AML-193 (cell line): ENCODE measurements at regions not wholly inside any gene's neighbourhood (a gene's known extent, or its start where the extent isn't known, plus 50 kb on each side); places are given as distances from the start of the nearest gene placed in this dataset.

Experiments used
- DNase-seq, 2 experiments: peaks; one replicate each; lab custom pipeline; 2025; lab: John Stamatoyannopoulos, UW

DNA sequence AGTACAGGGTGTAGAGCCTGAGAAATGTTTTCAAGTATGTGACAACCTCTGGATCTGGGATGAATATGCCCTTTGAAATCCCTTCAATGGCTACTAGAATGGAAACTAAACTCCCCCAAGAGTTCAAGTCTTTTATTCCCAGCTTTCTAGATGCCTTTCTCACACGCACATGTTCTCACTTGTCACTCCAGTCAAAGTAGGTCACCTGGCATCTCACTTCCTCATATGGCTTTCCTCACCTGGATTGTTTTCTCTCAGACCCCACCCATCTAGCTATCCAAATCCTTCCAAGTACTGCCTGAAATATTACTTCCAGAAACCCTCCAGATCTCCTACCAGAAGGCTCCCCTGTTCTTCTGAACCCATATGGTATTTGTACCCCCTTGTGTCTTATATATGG, 615.4 kb upstream of the KLF4 start:
- DNase-seq = no peak

DNA sequence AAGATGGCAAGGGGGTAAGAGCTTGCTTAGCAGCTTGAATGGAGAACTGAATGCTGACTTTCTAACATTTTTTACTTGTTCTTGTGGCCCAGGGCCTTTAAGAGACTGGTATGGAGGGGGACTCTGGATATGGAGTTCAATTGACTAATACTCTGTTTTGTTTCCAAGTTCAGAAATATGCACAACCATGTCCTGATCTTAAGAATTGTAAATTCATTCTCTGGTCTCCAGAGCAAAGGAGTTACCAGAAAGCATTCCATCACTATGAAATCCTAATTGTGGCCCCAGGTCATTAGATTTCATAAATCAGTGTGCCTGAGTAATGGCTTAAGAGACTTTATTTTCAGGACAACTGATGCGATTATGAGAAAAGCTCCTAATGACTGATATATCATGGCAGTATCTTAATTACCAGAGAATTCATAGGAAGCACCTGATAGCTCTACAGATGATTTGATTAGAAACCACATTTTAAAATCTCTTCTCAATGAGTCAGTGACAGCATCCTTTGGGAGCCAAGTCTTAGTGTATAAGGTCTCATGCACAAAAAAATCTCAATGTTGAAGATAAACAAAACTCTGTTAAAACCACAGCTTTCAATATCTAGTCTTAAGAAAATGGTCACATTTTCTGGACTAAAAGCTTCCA, 613.6 kb upstream of the KLF4 start:
- DNase-seq = no peak

DNA sequence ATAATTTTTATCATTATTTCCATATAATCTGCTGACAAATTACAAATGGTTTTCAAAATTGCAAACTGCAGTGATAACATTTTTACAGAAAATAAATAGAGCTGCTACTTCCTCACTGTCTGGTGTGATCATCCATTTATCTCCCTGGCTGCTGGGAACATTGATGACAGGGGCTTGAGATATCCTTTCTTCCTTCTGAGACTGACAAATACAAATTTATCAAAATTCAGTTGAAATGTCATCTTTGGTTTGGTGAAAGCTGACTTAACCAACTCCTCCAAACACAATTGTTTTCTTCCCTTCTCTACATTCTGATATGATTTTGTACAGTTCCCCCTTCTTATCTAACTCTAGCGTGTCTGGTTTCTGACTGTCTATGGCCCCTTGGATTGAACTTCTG, 611.8 kb upstream of the KLF4 start:
- no peak for DNase-seq

DNA sequence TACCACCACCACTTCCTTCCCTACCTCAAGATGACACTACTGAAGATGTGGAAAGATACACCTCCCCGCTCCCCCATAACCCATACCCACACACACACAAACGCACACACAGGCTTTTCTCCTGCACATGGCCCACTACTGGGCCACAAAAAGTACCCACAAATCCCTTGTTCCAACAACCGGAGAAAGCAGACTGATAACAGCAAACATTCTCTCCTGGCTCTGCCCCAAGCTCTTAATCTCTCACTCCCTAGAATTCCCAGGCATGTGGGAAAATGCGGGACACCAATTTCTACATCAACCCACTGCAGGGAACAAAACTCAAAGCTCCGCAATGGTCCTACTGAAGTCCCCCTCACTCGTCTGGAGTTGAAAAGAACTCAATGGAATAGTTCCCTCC, 611.0 kb upstream of the KLF4 start:
- no peak for DNase-seq

DNA sequence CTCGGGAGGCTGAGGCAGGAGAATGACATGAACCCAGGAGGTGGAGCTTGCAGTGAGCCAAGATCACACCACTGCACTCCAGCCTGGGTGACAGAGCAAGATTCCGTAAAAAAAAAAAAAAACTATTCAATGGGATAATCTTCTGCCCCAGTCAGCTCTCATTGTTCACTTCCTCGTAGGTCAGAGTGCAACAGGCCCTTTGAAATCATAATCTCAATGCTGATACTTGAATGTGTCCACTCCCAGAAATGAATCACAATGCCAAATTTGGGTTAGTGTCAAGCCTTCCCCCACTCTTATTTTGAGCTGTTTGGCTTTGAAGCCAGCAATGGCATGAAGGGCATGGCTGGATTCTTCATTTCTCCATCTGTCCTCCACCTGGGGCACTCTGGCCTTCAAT, 610.3 kb upstream of the KLF4 start:
- no peak for DNase-seq

DNA sequence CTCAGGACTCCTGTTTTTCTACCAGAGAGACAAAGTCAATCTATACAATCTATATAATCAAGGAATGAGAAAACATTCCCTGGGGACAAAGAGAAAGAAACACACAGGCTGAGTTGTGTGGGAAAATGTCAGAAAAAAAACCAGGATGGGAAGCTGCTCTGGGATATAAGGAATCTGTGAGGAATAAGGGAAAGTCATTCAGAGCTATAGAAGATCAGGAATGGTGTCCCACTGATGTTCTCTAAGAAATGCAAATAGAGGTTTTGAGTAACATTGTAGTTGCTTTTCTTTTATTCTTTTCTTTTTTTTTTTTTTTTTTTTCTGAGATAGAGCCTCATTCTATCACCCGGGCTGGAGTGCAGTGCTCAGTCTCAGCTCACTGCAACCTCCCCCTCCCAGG, 605.9 kb upstream of the KLF4 start:
- DNase-seq = no peak

DNA sequence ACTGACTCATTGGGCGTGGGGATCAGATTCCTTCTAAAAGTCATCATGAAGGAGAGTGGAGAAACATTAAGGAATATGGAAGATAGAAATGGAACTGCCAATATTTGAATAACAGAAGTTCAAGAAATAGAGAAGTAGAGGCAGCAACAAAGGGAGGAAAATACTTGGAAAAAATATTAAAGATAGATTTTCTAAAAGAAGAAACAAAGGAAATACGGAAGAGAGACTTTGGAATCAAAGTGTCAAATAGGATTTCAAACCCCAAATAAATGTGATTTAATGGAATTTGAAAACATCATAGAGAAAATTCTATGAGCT, 605.1 kb upstream of the KLF4 start:
- no peak for DNase-seq

DNA sequence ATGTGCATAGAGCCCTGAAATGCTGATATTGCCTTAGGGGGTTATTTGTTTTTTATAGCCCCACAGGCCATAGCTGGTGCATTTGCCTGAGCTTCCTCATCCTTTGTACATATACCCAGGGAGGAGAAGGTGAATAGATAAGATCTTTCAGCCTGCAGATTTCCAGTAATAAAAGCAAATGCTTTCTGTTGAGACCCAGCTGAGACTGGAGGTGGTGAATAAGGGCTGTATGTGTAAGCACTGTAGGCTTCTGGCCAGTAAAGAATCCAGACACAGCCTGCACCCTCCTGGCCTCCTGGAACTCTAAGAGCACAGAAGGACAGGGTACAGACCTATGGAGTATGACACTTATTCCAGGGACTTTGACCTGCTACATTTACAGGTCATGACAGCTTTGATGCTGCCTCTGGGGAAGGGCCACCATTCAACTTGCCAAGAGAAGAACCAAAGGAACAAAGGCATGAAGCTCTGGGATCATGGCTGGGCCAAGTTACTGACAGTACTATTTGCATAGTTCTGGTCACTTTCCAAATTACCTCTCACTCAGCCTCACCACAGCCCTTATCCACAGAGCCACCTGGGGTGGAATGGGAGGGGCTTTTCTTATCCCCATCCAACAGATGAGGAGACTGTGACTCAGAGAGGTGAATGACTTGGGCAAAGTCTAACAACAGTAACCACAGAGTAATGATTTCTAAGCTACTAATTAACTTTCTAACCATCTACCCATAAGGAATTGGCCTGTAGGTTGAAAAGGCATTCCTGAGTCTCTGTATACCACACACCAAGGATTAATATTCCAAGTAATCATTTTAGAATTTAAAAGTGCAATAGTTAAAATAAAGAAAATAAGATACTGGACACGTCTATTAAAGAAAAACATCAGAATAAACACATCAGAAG, 604.5 kb upstream of the KLF4 start:
- DNase-seq = no peak

DNA sequence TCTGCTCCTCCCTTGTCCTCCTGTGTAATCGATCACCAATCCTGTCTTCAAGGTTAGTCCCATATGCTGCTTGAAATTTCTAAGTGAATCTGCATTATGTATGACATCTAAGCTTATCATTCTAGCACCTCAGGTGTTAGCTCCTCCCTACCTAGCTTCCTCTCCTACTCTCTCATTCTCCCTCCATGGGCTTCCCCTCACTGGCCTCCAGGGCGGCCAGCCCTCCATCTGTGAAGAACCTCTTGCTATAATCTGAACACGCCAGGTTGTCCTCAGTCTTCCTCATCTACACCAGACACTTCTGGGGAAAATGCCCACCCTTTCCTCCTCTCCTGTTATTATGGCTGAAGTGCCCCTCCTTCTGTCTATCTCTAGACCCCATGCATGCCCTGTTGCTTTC, 599.3 kb upstream of the KLF4 start:
- no peak for DNase-seq

DNA sequence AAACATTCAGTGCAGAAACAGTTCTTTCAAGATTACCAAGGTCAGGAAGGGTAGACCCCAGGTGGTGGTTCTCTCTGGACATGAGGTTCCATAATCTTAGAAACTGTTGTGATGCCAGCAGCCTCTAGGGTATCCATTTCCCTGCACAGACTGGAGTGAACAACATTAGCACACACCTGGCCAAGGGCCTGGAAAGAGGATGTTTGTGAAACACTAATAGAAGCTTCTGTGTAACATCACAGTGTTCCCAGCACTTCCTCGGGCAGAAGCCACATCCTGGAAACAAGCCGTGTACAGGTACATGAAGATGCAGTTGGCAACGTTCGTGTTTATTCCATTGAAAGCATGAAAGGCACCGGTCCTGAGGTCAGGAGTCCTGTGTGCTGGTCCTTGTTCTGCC, 598.2 kb upstream of the KLF4 start:
- no peak for DNase-seq

DNA sequence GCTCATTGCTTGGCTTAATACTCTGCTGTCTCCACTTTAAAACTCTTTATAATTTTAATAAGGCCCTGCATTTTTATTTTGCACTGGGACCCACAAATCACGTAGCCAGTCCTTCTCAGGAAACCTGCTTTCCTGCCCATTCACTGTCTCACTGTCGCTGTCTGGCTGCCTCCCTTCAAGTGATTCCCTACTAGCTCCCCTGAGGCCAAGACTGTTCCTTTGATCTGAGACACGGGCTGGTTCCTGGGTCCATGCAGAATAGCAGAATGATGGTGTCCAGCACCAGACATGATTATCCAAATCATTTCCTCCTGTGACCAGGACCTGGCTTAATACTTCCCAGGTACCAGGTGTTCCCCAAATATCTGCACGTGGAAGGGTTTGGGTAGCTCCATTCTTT, 597.1 kb upstream of the KLF4 start:
- DNase-seq = no peak

DNA sequence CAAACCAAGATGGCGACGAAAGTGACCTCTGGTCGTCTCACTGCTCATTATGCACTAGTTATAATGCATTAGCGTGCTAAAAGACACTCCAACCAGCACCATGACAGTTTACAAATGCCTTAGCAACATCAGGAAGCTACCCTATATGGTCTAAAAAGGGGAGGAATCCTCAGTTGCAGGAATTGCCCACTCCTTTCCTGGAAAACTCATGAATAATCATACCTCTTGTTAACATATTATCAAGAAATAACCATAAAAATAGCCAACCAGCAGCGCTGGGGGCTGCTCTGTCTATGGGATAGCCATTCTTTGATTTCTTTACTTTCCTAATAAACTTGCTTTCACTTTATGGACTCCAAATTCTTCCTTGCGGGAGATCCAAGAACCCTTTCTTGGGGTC, 595.7 kb upstream of the KLF4 start:
- no peak for DNase-seq

DNA sequence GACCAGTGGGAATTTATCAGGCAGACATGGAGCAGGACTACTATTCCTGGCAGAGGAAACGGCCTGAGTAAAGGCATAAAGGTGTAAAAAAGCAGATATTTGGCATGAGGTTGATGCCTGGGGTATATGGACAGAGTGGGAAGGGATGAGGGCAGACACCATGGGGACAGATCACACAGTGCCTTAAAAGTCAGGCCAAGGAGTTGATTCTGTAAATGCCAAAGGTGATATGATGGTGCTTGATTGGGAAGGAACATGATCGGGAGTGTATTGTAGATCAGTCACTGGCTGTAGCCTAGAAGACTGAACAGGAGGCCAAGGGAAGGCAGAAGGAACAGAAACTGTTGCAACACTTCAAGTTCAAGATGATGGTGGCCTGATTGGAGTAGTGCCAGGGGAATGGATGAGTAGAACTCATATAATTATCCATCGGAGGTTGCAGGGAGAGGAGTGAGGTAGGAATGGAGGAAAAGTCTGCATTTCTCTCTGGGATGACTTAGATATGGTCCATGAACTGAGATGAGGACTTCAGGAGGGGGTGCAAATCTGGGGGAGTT, 594.3 kb upstream of the KLF4 start:
- DNase-seq = no peak

DNA sequence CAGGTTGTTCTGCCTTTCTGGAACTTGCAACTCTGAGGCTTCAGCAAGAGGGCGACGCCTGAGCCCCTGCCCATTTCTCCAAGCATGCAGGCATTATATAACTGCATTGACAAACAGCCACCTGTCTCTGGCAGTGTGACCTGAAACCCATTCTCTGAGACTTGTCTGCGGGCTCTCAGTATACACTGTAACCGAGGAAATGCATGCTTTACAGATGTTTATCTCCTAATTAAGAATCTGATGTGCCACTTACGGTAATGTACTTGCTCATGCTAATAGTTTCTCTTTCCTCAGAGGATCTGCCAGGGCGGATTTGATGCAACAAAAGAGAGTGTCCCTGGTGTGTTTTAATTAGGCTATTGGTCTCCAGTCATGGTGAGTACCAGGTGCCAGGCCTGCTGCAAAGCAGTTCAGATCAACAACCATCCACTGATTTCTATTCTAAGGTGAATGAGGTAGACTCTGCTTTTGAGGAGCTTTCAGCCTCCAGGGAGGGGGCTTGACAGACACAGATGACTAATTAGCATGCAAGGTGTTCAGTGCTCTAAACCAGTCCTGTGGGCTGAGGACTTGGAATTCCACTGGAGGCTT, 593.7 kb upstream of the KLF4 start:
- DNase-seq = no peak

DNA sequence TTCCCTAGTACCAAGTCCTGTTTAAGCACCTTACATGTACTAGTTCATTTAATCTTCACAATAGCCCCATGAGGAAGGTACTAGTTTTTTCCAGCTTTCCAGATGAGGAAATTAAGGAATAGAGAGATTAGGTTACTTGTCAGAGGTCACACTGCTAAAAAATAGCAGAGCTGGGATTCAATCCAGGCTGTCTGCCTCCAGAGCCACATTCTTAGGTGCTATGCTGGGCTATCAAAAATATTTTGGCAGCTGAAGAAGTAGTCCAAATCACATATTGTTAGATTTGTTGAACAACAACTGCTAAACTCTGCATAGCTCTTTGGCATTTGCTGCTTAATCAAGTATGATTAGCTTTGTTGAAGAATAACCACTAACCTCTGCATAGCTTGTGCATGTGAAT, 591.5 kb upstream of the KLF4 start:
- no peak for DNase-seq

DNA sequence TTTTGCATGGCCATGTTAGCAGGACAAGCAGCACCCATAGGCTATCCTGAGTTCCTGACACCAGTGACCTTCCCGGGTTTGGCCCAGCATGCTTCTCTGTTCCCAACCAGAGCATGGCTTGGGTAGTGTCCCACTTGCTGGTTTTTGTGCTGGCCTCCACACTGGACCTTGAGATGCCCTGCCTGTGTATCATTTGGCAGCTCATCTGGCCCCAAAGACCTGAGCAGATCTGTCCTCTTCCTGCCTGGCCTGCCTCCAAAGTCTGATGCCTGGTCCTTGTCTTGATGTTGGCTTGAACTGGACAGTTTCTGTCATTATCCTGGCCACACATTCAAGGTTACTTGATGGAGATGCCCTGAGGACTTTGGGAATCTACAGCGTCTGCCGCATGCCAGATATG, 590.7 kb upstream of the KLF4 start:
- DNase-seq = no peak

DNA sequence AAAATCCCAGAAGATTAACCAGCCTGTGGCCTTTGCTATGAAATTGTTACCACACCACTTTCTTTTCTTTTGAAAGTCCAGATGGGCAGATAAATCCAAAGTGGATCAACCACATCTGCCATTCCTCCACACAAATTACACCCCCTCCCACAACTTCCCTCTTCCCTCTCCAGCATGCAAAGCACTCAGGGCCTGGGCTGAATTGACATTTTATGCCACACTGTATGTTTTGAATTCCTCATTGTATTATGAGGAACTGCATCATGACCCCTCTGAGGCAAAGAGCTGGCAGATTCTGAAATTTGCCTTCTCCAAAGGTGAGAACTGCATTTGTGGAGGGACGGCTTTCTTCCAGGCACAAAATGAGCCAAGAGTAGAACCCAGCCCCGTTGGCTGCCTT, 589.2 kb upstream of the KLF4 start:
- no peak for DNase-seq

DNA sequence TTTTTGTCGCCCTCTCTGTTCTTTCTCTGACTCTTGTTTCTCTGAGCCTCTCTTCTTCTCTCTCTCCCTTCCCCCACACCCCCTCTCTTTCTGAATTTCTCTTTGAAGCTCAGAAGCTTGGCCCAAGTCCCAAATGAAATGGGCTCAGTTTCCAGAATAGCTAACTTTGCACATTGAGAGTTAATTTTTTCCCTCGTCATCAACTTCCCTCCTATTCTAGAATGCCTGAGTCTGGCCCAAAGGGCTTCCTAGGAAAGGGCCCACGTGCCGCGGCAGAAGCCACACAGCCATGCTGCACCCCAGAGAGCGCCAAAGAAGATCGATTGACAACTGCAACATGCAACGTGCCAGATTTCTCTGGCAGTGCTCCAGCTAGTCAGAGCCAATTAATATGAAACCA, 588.8 kb upstream of the KLF4 start:
- no peak for DNase-seq

DNA sequence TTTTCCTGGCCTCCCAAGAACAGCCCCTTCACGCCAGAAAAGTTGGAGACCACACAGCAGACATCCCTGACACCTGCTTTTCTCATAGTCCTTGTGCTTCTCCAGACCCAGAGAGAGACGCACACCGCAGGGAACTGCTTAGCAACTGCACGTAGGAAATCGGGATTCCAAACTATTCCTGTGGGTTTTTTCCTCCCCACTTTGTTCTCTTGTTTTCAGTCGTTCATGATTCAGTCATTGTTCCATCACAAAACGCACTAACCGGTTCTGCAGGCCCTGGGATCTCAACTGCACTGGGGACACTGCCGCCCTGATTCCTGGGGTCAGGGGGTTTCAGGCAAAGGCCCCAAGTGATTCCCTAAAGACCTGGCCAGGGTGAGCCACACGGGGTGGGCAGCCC, 588.0 kb upstream of the KLF4 start:
- no peak for DNase-seq

DNA sequence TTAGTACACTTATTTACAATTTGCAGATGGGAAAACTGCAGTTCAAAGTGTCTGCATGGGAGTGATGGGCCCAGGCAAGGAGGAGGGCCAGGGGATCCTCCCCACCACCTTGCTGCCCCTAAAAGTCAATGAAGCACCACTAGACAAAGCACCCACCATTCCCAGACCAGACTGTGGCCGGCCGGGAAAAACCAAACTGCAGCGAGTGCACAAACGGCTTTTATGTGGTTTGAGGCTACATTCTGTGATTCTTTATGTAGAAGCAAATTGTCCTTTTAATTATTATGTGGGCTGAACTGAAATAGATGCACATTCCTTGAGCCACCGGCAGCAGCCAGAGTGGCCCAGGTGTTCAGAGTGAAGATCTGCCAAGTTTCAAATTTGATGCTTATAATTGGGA, 585.3 kb upstream of the KLF4 start:
- no peak for DNase-seq

DNA sequence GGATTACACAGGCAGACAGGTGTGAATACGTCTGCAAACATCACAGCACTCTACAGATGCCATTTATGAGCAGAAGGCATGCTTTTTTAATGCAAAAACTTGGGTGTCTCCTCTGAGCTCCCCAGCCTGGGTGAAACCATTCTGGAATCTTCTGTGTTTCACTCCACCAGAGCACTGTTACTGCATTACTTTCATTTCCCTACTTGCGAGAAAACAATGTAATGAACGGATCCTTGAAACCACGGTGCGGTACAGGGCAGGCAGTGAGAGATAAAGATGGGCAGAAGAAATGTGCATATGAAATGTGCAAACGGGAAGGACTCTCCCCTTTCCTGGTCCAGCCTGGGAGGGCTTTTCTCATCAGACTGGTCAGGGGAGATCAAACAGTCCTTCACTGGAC, 584.3 kb upstream of the KLF4 start:
- no peak for DNase-seq

DNA sequence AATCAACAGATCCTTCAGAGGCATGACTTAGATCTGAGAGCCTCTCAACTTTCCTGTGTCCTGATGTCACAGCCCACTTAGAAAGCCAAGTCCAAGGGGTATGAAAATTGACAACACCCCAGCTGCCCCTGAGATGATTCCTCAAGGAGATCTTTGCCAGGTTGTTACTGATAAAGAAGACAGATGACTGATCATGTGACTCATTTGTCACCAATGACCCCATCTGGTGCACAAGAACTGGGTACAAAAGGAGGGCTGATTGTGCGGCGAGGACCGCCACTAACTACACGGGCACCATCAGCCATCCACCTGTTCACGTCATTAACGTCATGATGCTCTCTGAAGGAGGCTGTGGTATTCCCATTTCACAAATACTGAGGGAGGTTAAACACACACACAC, 583.2 kb upstream of the KLF4 start:
- DNase-seq = no peak

DNA sequence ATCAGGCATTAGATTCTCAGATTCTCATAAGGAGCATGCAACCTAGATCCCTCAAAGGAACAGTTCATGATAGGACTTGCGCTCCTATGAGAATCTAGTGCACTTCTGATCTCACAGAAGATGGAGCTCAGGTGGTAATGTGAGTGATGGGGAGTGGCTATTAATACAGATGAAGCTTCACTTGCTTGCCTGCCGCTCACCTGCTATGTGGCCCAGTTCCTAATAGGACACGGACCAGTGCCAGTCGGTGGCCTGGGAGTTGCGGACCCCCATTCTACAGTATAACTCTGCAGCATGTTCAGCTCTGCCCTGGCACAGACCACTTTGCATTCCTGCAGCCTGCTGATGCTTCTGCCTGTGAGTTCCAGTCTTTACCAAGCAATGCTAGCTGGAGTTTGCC, 581.3 kb upstream of the KLF4 start:
- no peak for DNase-seq
